ENCODE measurements at regions not wholly inside any gene's neighbourhood (a gene's known extent, or its start where the extent isn't known, plus 50 kb on each side); places are given as distances from the start of the nearest gene placed in this dataset.

DNA sequence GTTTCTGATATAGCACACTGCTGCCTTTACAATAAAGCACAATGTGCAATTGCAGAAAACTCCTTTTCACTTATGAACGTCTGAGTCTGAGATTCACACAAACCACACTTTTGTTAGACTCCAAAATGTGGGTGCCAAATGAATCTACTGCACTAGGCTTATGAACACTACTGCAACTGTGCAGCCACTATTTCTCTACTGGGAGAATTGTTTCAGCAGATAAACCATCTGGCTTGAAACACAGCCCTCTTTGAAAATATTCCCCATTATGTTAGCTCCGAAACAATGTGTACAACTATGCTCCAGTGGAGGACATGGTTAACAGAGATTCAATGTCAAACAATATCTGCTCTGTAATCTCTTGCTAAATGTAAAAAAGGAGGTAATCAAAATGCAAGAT, 188.7 kb upstream of the ZEB2 start:
- H3K9me3 Mint-ChIP-seq: no peaks in the 10 kb centered on the region
- ATAC-seq (ENCODE audit: low read depth): no peak

GRCh38 chr2:144707736-144708326, 187.9 kb upstream of the ZEB2 start:
- Mint-ChIP-seq H3K4me1 (no peaks in the 10 kb centered on the region), H3K4me3 (no peak overlapping the region), H3K27me3 (no peaks in the 10 kb centered on the region), H3K9me3 (no peaks in the 10 kb centered on the region), H3K27ac (no peak overlapping the region), H3K36me3 (no peaks in the 10 kb centered on the region)
- POLR2A ChIA-PET: no interaction called here
- DNase-seq: no peak
- no peak for ATAC-seq (ENCODE audit: low read depth)

More for the DNA sequence above, 188.7 kb upstream of the ZEB2 start:
- no peak overlapping the region for H3K4me3 Mint-ChIP-seq
- H3K36me3 Mint-ChIP-seq: no peaks in the 10 kb centered on the region
- no peaks in the 10 kb centered on the region for H3K4me1 Mint-ChIP-seq
- H3K27ac Mint-ChIP-seq: no peak overlapping the region
- POLR2A ChIA-PET: no interaction called here
- H3K27me3 Mint-ChIP-seq: no peaks in the 10 kb centered on the region
- no peak for DNase-seq

DNA sequence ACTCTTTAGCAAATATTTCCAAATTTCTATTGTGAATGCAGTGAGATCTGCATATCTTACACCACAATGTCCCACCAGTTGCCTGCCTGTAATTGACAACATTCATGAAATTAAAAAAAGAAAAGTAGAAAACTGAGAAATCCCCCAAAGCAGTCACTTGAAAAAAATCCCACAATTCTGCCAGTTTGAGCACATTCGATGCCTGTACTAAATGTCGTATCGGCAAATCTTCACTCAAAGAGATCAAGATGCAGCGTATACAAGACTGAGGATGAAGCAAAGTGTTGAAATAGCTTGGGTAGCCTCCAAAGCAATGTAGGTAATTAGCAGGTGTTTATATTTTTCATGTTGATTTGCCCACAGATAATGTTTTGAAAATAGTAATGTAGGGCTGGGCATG, 186.7 kb upstream of the ZEB2 start:
- Mint-ChIP-seq H3K27ac (no peak overlapping the region), H3K4me1 (no peaks in the 10 kb centered on the region), H3K4me3 (no peak overlapping the region), H3K9me3 (no peaks in the 10 kb centered on the region), H3K36me3 (no peaks in the 10 kb centered on the region), H3K27me3 (no peaks in the 10 kb centered on the region)
- ATAC-seq (ENCODE audit: low read depth) (no peak), DNase-seq (no peak)
- POLR2A ChIA-PET: no interaction called here

DNA sequence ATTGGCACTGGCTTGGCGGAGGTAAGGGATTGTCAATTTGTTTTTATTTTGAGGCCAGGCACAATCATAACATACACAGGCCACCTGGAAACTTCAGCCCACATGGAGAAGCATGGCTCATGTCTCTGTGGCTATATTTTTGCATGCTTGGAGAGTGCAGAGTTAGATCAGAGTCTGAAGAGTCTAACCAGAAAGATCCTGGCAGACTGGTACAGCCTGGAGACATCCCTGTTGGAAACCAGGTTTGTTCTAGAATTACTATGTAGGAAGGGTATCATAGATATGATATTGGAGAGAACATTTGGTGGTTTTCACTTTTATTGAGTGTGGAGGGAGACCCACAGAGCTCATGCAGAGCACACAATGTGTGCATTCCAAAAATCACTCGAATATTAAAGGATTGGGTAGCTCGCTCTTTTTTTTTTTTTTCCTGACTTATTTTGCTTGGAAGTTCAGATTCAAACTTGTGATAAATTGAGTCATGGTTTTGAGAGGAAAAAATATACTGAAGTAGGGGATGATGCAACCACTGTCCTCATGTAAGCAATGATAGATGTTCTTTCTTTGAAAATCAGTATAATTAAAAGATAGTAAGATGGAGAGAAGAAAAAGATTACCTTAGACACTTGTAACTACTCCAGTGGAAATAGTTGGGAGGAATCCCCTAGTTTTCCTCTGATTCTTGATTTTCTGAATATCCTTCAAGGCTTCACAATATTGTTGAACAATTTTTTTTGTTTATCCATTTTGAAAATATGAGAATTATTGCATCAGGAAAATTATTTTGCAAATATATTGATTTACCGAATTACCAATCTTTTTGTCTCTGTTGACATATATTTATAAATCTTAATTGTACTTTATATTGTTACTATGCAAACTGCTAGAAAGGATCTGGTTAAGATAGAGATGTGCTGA, 185.7 kb upstream of the ZEB2 start:
- DNase-seq (no peak), ATAC-seq (ENCODE audit: low read depth) (no peak)
- H3K27me3 Mint-ChIP-seq: no peaks in the 10 kb centered on the region
- H3K4me1 Mint-ChIP-seq: no peaks in the 10 kb centered on the region
- H3K27ac Mint-ChIP-seq: no peak overlapping the region
- H3K9me3 Mint-ChIP-seq: no peaks in the 10 kb centered on the region
- H3K36me3 Mint-ChIP-seq: no peaks in the 10 kb centered on the region
- POLR2A ChIA-PET: no interaction called here
- H3K4me3 Mint-ChIP-seq: no peak overlapping the region

- no peak overlapping the region for H3K27ac Mint-ChIP-seq
- POLR2A ChIA-PET: no interaction called here
- H3K9me3 Mint-ChIP-seq: no peaks in the 10 kb centered on the region
- DNase-seq: no peak
- no peaks in the 10 kb centered on the region for H3K4me1 Mint-ChIP-seq
- no peak overlapping the region for H3K4me3 Mint-ChIP-seq
- H3K27me3 Mint-ChIP-seq: no peaks in the 10 kb centered on the region
- no peaks in the 10 kb centered on the region for H3K36me3 Mint-ChIP-seq
- no peak for ATAC-seq (ENCODE audit: low read depth)
These were observed 184.8 kb upstream of the ZEB2 start for GRCh38 chr2:144704709-144705095.

DNA sequence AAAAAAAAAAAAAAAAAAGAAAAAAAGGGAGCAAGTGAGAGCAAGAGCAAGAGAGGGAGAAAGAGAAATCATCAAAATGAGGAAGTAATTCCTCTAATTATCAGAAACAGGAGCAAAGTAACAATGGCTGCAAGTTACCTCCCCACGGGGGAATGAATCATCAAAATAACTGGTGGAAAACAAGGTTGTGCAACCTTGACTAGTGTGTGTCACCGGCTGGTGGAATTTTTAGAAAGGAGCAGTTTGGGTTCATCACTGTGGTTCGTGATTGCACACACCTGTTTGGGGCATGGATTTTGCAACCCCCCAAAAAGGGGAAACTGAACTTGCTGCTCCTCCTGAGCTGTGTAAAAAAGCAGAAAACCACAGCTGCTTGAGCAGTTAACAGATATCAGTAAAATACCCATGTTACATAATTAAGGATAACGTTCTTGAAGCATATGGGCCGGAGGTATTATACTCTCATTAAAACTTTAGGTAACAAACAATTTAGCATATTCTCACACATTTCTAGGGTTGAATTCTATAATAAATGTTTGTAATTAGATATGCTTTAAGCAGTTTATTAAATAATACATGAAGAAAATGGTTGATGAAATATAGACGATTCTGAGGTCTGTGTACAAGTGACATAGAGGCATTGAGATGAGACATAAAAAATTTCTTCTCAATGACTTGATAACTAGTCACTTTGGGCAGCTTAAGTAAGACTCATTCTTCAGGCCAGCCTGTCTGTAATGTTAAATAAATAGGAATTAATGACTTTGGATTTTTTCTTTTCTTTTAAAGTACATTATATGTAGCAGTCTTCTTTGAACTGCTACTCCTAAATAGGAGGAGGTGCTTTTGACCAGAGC, 184.2 kb upstream of the ZEB2 start:
- Mint-ChIP-seq H3K9me3 (no peaks in the 10 kb centered on the region), H3K27me3 (no peaks in the 10 kb centered on the region), H3K27ac (no peak overlapping the region), H3K4me3 (no peak overlapping the region), H3K36me3 (no peaks in the 10 kb centered on the region), H3K4me1 (no peaks in the 10 kb centered on the region)
- POLR2A ChIA-PET: no interaction called here
- ATAC-seq (ENCODE audit: low read depth) (no peak), DNase-seq (no peak)

DNA sequence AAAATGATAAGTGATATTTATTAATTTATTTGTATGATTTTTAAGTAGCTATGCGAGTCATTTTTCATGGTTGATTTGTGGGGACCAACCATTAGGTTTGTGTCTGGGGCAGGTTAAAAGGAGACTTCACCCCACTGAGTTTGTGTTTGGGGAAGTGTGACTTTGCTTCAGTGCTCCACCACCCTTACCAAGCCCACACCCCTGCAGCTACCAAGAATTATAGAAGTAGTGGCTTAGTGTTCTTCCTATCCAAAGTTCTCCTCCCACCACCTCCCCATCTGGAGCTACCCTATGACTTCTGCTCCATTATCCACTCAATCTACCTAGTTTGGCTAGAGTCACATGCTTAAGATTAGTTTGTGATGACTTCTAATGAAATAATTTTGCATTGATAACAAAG, 182.1 kb upstream of the ZEB2 start:
- DNase-seq (no peak), ATAC-seq (ENCODE audit: low read depth) (no peak)
- no peak overlapping the region for H3K27ac Mint-ChIP-seq
- H3K27me3 Mint-ChIP-seq: peaks cover 1% of the 10 kb centered on the region
- no peaks in the 10 kb centered on the region for H3K9me3 Mint-ChIP-seq
- no peak overlapping the region for H3K4me3 Mint-ChIP-seq
- no peaks in the 10 kb centered on the region for H3K36me3 Mint-ChIP-seq
- POLR2A ChIA-PET: no interaction called here
- H3K4me1 Mint-ChIP-seq: no peaks in the 10 kb centered on the region

- no peak for DNase-seq
- H3K4me3 Mint-ChIP-seq: no peak overlapping the region
- no peaks in the 10 kb centered on the region for H3K9me3 Mint-ChIP-seq
- no peak overlapping the region for H3K27ac Mint-ChIP-seq
- H3K4me1 Mint-ChIP-seq: no peaks in the 10 kb centered on the region
- peaks cover 3% of the 10 kb centered on the region for H3K27me3 Mint-ChIP-seq
- ATAC-seq (ENCODE audit: low read depth): no peak
- POLR2A ChIA-PET: no interaction called here
- no peaks in the 10 kb centered on the region for H3K36me3 Mint-ChIP-seq
These were observed 181.3 kb upstream of the ZEB2 start for GRCh38 chr2:144701259-144701658.

DNA sequence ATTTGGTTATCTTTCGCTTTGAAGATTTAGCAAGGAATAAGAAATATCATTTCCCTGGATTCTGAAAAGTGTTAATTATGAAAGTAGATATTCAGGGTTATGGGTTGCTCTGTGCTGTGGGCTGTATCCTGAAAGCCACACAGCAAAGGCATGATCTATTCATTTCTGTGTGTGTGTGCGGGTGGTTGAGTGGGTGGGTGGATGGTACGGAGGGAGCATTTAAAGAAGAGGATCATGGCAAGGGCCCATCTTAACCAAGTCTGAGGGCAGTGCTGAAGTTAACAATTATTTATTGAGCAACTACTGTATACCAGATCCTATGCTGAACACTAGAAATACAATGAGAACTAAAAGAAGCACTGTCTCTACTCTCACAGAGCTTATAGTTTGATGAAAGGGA, 178.2 kb upstream of the ZEB2 start:
- Mint-ChIP-seq H3K36me3 (no peaks in the 10 kb centered on the region), H3K4me1 (no peaks in the 10 kb centered on the region), H3K9me3 (no peaks in the 10 kb centered on the region), H3K27me3 (peaks cover 5% of the 10 kb centered on the region), H3K4me3 (no peak overlapping the region), H3K27ac (no peak overlapping the region)
- DNase-seq (no peak), ATAC-seq (ENCODE audit: low read depth) (no peak)
- POLR2A ChIA-PET: no interaction called here

DNA sequence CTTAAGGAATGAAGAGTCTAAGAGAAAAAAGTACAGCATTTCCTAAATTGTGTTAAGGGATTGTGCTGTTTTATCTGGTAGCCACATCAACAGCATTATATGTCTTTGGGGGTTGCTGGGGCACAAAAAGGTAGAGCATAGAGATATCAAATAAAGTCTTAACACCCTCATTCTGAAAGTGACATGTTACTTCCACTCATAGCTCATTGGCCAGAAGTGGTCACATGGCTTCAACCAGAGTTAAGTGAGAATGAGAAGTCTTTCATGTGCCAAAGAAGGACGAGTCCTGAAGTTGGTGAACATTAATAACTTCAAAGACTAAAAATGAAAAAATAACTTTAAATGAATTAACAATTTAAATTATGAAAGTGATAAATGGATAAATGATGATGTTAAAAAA, 175.7 kb upstream of the ZEB2 start:
- H3K27ac Mint-ChIP-seq: no peak overlapping the region
- POLR2A ChIA-PET: no interaction called here
- H3K27me3 Mint-ChIP-seq: peaks cover 5% of the 10 kb centered on the region
- no peak for DNase-seq
- ATAC-seq (ENCODE audit: low read depth): no peak
- no peaks in the 10 kb centered on the region for H3K4me1 Mint-ChIP-seq
- no peak overlapping the region for H3K4me3 Mint-ChIP-seq
- no peaks in the 10 kb centered on the region for H3K36me3 Mint-ChIP-seq
- no peaks in the 10 kb centered on the region for H3K9me3 Mint-ChIP-seq

- H3K4me1 Mint-ChIP-seq: no peaks in the 10 kb centered on the region
- peaks cover 6% of the 10 kb centered on the region for H3K27me3 Mint-ChIP-seq
- no peak overlapping the region for H3K4me3 Mint-ChIP-seq
- ATAC-seq (ENCODE audit: low read depth) (no peak), DNase-seq (no peak)
- H3K9me3 Mint-ChIP-seq: no peaks in the 10 kb centered on the region
- POLR2A ChIA-PET: no interaction called here
- no peaks in the 10 kb centered on the region for H3K36me3 Mint-ChIP-seq
- H3K27ac Mint-ChIP-seq: no peak overlapping the region
These were observed 174.5 kb upstream of the ZEB2 start for GRCh38 chr2:144694456-144694855.

- H3K9me3 Mint-ChIP-seq: no peaks in the 10 kb centered on the region
- no peaks in the 10 kb centered on the region for H3K4me1 Mint-ChIP-seq
- H3K36me3 Mint-ChIP-seq: no peaks in the 10 kb centered on the region
- H3K27ac Mint-ChIP-seq: no peak overlapping the region
- no peak overlapping the region for H3K4me3 Mint-ChIP-seq
- DNase-seq (no peak), ATAC-seq (ENCODE audit: low read depth) (no peak)
- H3K27me3 Mint-ChIP-seq: peaks cover 6% of the 10 kb centered on the region
- POLR2A ChIA-PET: no interaction called here
These were observed 173.3 kb upstream of the ZEB2 start for GRCh38 chr2:144693179-144693578.

DNA sequence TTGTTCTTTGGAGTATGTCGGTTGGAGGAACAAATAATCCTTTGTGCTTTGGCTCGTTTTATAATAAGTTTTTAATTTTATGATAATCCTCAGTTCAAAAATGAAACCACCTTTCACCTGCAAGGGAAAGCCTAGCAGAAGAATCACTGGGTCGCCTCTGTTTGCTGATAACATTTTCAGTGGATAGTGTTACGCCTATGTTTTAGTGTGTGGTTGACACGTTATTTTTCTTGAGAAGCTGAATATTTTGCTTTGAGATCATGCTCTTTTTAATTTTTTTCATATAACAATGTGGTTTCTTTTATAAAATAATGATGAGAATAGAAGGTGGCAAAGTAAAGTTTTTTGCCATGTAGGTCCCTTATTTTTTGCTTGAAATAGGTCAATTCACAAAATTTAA, 172.7 kb upstream of the ZEB2 start:
- POLR2A ChIA-PET: no interaction called here
- no peaks in the 10 kb centered on the region for H3K4me1 Mint-ChIP-seq
- no peak overlapping the region for H3K27ac Mint-ChIP-seq
- ATAC-seq (ENCODE audit: low read depth) (no peak), DNase-seq (no peak)
- no peaks in the 10 kb centered on the region for H3K36me3 Mint-ChIP-seq
- H3K27me3 Mint-ChIP-seq: peaks cover 6% of the 10 kb centered on the region
- H3K4me3 Mint-ChIP-seq: no peak overlapping the region
- no peaks in the 10 kb centered on the region for H3K9me3 Mint-ChIP-seq

DNA sequence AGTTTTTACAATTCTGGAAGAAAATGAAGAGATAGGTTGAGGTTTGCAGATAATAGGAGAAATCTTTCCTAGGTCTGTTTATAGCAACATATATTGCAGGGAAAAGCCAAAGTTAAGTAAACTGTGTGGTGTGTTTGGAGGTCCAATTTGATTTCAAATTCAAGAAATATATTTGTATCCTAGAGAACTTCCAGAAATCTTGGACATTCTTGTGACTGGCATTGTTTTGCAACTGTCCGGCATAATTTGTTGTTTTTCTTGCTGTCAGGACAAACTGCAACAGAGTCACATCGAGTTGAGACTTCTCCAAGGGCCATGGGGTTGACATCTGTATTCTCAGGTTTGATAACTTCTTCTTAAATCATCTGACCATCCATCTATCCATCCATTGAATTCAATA, 170.9 kb upstream of the ZEB2 start:
- peaks cover 3% of the 10 kb centered on the region for H3K27me3 Mint-ChIP-seq
- ATAC-seq (ENCODE audit: low read depth) (no peak), DNase-seq (no peak)
- H3K27ac Mint-ChIP-seq: no peak overlapping the region
- no peaks in the 10 kb centered on the region for H3K36me3 Mint-ChIP-seq
- H3K4me3 Mint-ChIP-seq: no peak overlapping the region
- H3K4me1 Mint-ChIP-seq: no peaks in the 10 kb centered on the region
- no peaks in the 10 kb centered on the region for H3K9me3 Mint-ChIP-seq
- POLR2A ChIA-PET: no interaction called here

Data from activated naive CD8-positive, alpha-beta T cell treated with anti-CD3 and anti-CD28 coated beads, Interleukin-2, amount 10 ng/mL, durations not matched to agents 7 days and 5 days (primary cell).